Daoy (cell line): ENCODE measurements at regions not wholly inside any gene's neighbourhood (a gene's known extent, or its start where the extent isn't known, plus 50 kb on each side); places are given as distances from the start of the nearest gene placed in this dataset.

Experiments
- DNase-seq: peaks from one replicate; pipeline ENCODE4 v3.0.0-alpha.2; 2015; ENCODE audit warnings: low read depth

DNA sequence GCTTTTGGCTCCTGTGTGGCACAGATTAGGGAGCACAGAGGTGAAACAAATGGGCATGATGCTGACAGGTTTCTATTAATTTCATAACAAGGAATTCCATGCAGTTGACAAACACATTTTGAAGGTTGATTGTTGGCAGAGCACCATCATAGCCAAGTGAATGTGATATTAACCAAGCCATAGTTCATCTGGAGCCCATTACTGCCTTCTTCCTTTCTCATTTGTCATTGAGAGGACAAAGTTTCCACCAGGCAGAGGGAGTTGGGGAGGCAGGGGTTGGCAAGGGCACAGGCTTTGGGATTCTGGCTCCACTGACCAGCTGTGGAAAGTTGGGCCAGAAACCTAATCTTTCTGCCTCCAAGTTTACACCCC is 325.2 kb downstream of the MFSD1 start:
- no peak for DNase-seq

DNA sequence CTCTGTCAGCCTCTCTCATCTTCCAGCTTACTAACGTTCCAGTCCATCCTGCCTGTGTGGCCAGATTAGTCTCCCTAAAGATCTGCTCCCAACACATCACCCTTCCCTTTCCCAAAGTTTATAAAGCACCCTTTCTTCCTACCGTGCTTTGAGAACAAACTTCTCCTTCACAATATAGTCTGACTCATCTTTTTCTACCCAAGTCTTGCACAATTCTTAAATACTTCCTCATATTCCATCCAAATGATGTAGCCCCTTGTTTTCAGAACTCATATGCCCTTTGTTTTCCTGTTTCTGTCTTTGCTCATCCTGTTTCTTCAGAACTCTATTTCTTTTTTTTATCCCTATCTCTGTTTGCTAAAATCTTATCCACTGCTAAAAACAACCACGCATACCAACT is 326.8 kb downstream of the MFSD1 start:
- DNase-seq: no peak

DNA sequence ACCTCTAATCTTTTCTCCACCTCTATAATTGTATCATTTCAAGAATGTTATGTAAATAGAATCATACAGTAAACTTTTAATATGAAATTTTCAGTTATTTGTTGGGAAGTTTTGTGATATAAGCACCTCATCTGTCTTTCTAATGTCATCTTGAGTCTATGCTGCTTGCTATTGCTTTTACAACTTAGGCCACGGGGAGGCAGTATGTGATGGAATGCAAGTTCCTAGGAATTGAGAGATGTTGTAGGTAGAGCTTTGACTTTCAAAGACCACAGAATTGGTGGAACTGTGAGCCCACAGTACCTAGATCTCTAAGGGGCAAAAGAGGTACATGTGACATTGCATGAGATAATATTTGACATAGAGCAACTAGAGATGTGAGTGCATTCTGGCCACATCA is 328.3 kb downstream of the MFSD1 start:
- DNase-seq: no peak

GRCh38 chr3:159131376-159131775 is 329.5 kb downstream of the MFSD1 start:
- DNase-seq: no peak

DNA sequence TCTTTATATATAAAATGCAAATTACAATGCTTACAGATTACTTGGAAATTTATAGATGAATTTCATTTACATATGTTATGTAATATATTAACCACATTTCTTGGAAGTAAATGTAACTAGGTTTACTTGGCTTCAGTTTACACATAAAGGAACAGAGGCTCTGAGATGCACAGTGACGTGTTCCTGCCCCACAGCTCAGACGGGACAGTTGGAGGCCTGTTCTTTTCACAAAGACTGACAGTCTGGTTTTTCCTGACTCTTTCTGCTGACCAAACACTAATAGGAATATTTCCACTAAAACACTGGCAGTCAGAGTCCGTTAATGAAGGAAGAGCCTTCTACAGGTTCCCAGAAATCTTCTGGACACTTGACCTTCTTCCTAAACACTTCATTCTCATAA is 336.1 kb downstream of the MFSD1 start:
- DNase-seq: no peak

GRCh38 chr3:159139326-159139725 is 337.5 kb downstream of the MFSD1 start:
- no peak for DNase-seq

DNA sequence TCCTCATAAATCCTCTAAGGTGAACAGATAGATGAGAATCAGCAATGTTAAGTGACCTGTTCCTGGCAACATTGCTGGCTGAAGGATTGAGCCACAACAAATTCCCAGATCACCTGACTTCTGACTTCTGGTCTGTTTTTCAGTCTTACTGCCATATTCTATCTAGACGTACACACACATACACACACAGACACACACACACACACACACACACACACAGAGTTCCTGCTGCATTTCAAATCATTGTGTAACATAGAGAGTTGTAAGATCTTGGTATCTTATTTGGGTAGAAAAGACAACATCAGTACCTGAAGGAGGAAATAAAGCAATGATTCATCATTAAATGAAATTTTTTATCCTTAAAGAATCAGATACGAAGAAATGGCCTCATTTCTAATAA is 342.6 kb downstream of the MFSD1 start:
- no peak for DNase-seq

DNA sequence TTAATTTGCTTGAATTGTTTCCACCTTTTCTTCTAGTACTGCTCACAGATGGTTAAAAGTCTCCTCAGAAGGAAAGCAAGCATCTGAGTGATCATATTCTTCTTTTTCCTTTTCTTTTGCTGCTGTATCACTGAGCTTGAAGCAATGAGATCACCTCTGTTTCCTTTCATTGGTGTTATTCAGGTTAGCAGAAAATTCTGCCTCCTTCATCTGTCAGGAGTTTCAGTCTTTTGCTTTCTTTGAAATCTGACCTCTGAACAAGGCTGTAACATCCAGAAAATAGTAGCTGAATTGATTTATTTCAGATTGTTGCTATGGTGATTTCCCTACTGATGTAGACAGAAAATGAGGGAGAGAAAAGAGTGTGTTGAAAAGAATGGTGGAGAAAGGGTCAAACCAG is 343.0 kb downstream of the MFSD1 start:
- no peak for DNase-seq

DNA sequence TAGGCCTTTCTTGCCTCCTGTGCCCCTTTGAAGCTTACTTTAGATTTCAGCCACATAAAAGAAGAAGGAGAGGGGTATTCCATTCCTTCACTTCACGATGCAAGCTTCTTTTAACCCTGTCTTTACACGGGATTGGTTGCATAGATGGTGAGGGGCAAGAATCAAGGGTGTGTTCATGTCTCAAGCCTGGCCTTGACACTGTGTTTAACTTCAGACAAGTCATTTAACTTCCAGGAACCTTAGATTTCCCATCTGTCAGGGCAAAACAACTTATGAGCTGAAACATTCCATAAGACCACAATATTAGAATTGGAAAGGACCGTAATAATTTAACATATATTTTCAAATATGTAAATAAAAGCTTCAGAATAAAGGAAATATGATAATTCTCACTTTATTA is 344.5 kb downstream of the MFSD1 start:
- DNase-seq: no peak

DNA sequence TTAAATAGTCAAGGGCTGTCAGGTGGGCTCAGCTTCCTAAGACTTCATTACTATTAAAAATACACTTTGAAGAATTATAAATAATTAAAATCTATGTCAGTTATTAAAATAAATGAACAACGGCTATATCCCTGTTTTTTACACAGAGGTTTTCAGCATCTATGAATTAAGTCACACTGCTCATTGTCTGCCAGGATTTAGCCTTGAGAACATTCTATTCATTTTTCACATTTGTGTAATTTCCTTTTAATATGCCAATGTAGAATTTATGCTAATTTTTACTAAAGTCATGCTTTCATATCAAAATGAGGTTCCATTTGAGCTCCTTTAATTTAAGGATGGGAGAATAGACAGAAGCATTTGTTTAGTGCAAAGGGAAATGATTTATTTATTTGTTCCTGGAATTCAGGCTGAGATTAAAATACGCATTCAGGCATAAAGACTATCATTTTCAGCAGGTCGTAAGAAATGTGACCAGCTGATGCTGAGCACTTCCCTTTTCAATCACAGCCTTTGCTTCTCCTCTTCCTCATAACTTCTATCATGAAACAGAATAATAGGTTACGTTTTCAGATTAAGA is 345.1 kb downstream of the MFSD1 start:
- DNase-seq: no peak

- DNase-seq: no peak
Measured at GRCh38 chr3:159147813-159148212, 346.0 kb downstream of the MFSD1 start.

- no peak for DNase-seq
Measured at GRCh38 chr3:159148466-159148865, 346.6 kb downstream of the MFSD1 start.

GRCh38 chr3:159149131-159149530 is 347.3 kb downstream of the MFSD1 start:
- no peak for DNase-seq

DNA sequence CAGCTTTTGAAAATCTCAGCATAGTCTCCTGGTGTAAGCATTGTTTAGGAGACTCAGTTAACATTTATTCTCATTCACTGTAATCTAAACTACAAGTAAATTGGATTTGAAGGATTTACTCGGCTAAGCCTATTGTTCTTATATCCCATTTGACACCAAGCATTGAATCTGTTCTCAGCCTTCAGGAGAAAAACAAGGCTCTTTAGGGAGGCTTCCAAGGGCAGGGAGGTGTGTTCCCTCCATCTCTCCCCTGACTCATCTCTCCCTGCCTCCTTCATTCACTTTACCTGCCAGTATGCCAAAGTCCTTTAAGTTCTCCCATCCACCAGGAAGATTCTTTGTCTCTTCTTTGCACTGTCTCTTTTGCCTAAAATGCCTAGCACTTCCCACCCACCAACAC is 347.8 kb downstream of the MFSD1 start:
- DNase-seq: no peak

GRCh38 chr3:159150180-159150579 is 348.3 kb downstream of the MFSD1 start:
- no peak for DNase-seq

DNA sequence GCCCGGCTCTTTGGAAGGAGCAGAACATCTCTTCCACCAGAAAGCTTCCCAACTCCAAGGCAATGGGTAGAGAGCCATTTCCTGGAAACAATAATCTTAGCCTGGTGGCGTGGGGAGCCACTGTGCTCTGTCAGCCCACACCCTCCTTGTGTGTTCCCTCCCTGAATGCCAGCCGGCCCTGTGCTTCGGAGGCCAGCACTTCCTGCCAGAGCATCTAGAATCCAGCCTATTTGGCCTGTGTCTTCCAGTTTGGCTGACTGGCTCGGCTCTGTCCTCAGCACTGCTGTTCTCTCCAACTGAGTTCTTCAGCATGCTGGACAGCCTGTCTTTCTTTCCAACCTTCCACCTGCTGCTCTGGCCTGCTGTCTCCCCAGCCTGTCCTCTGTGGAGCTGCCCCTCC is 349.3 kb downstream of the MFSD1 start:
- no peak for DNase-seq

GRCh38 chr3:159157275-159157674 is 355.4 kb downstream of the MFSD1 start:
- DNase-seq: no peak

GRCh38 chr3:159158213-159158612 is 356.4 kb downstream of the MFSD1 start:
- no peak for DNase-seq

- no peak for DNase-seq
Measured at GRCh38 chr3:159158801-159159200, 356.9 kb downstream of the MFSD1 start.

DNA sequence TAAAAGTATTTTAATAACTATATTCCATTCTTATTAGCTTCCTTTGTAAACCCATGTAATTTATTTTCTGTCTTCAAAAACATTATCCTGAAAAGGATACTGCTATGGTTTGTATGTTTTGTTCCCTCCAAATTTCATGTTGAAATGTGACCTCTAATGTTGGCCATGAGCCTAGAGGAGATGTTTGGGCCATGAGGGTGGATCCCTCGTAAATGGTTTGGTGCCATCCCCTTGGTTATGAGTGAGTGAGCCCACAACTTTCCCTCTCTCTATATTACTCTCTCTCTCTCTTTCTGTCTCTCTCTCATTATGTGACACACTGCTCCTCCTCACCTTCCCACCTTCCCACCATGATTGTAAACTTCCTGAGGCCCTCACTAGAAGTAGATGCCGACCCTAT is 357.7 kb downstream of the MFSD1 start:
- no peak for DNase-seq

DNA sequence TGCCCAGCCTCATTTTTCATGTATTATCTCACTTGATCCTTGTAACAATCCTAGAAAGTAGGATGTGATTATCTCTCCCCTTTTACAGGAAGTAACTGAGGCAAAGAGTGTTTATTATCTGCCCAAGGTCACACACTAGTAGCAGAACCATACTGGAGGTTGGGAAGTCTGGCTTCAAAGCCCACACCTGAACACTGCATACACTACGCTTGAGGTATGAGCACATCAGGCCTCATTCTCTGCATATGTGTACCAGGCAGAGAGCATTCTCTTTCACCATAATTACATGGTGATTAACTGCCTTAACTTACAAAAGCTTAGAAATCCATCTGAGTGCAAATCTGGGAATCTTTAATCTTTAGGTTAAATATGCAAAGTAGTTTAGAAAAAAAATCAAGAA is 361.8 kb downstream of the MFSD1 start:
- DNase-seq: no peak

GRCh38 chr3:159165961-159166360 is 364.1 kb downstream of the MFSD1 start:
- no peak for DNase-seq

DNA sequence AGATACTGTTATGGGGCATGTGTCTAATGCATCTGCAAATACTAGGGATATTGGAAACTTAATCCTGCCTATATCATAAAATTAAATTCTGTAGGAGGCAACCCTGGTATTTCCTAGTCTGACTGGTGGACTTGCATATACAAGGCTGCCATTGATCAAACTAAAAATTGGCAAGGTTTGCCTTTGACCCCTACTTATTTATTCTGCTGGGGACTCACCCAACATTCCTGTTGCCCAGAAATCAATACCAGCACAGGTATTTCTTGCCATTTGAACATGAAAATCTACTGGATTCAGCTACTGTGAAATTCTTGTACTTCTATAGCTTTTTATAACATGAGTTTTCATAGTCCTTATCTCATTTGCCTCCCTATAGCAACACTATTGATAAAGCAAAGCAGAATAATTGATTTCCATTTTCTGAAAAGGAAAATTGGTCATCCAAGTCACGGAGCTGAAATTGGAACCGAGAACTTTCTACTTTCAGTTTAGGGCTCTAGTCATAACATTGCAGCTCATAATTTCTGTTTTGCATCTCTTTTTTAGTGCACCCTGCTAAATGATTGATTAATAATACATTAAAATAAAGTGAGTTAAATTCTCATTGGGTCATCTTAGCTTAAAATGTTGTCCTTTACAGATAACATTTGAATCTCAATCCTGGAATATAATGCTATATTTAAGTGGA is 365.2 kb downstream of the MFSD1 start:
- DNase-seq: no peak

- DNase-seq: no peak
Measured at GRCh38 chr3:159168788-159169187, 366.9 kb downstream of the MFSD1 start.
